Fibroblast of peridontal ligament (primary cell): ENCODE measurements at regions not wholly inside any gene's neighbourhood (a gene's known extent, or its start where the extent isn't known, plus 50 kb on each side); places are given as distances from the start of the nearest gene placed in this dataset.
"Not testable (repeated sequence)": the region's sequence is repeated elsewhere in the genome, so short reads cannot be mapped to it uniquely, and the experiment has no call there.

ENCODE experiments used
- DNase-seq: peaks from one replicate; pipeline ENCODE4 v3.0.0-alpha.2; 2010; ENCODE audit errors: extremely low read depth

GRCh38 chr3:51588724-51589123, 50.2 kb downstream of the RAD54L2 start:
- no peak for DNase-seq

- no peak for DNase-seq
These were observed 52.7 kb downstream of the RAD54L2 start for GRCh38 chr3:51591231-51591630.

GRCh38 chr3:51593697-51594096, 55.2 kb downstream of the RAD54L2 start:
- DNase-seq: no peak

GRCh38 chr3:51599638-51600037, 61.1 kb downstream of the RAD54L2 start:
- not testable (repeated sequence) for DNase-seq

DNA sequence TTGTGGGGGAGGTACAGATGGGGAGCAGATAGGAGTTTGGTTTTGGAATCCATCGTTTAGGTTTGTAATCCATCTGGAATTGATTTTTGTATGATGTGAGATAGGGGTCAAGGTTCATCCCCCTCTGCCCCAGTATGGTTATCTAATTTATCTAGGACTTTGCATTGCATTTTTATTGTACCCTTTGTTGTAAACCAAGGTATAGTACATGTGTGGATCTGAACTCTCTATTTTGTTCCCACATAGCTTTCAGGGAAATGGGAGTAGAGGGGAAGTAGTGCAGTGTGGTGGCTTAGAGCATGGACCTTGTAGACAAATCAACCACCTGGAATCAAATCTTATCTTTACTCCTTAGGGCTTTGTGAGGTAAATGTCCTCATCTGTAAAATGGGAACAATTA, 65.7 kb downstream of the RAD54L2 start:
- DNase-seq: no peak

GRCh38 chr3:51605938-51606337, 65.1 kb upstream of the TEX264 start:
- DNase-seq: no peak

DNA sequence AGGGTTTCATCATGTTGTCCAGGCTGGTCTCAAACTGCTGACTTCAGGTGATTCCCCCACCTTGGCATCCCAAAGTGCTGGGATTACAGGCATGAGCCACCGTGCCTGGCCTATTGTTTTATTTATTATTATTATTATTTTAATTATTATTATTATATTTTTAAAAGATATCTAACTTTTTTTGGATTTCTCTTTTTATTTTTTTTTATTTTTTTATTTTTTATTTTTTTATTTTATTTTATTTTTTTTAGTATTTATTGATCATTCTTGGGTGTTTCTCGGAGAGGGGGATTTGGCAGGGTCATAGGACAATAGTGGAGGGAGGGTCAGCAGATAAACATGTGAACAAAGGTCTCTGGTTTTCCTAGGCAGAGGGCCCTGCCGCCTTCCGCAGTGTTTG, 64.2 kb upstream of the TEX264 start:
- DNase-seq: not testable (repeated sequence)

GRCh38 chr3:51607591-51608325, 63.3 kb upstream of the TEX264 start:
- not testable (repeated sequence) for DNase-seq

- no peak for DNase-seq
These were observed 60.3 kb upstream of the TEX264 start for GRCh38 chr3:51610708-51611107.

GRCh38 chr3:51617597-51617996, 53.5 kb upstream of the TEX264 start:
- DNase-seq: no peak

DNA sequence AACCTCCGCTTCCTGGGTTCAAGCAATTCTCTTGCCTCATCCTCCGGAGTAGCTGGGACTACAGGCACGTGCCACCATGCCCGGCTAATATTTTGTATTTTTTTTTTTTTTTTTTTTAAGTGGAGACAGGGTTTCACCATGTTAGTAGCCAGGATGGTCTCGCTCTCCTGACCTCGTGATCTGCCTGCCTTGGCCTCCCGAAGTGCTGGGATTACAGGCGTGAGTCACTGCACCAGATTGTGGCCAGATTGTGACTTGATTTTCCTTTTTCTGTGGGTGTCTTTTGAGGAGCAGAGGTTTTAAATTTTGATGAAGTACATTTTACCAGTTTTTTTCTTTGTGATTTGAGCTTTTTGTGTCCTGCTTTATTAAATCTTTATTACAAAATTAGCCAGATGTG, 53.0 kb upstream of the TEX264 start:
- not testable (repeated sequence) for DNase-seq

- no peak for DNase-seq
These were observed 52.6 kb upstream of the TEX264 start for GRCh38 chr3:51618496-51618895.

DNA sequence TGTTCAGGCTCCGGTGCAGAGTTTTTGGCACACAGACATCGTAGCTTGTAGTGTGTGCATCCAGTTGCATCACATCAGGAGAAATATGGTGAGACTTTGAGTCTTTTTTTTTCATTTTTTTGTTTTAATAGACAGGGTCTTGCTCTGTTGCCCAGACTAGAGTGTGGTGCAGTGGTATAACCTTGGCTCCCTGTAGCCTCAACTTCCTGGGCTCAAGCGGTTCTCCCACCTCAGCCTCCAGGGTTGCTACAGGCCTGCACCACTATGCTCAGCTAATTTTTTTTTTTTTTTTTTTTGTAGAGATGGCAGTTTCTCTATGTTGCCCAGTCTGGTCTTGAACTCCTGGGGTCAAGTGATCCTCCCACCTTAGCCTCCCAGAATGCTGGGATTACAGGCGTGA, 51.1 kb upstream of the TEX264 start:
- no peak for DNase-seq

DNA sequence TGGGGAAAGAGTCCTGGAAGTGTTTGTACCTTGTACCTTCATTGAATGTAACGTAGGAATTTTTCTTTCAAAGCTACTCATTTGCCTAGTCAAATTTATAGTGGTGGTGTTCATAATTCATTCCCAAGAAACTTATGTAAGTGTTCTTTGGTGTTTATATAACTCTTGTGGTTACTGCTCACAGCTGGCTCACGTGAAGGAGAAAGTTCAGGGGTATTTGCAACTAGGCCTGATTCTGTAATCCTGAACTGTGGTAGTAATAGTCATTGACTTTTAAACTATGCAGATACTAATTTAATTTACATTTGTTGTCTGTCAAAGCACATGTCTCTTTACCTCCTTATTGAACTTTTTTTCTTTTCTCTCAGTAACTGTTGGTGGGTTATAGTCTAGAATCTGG, 50.5 kb upstream of the TEX264 start:
- DNase-seq: peak; percentile 83

- DNase-seq: peak; percentile 58
These were observed 49.8 kb upstream of the TEX264 start for GRCh38 chr3:51621091-51621892.
